HFFc6 (cell line): ENCODE measurements at regions not wholly inside any gene's neighbourhood (a gene's known extent, or its start where the extent isn't known, plus 50 kb on each side); places are given as distances from the start of the nearest gene placed in this dataset.

Experiments used
- DNase-seq: peaks from one replicate; pipeline ENCODE4 v3.0.0-alpha.2; 2018
- H3K27ac Mint-ChIP-seq: 2 replicates; pipeline ENCODE4 v1.8.0; 2020; ENCODE audit warnings: mild to moderate bottlenecking, mixed read lengths
- H3K27me3 Mint-ChIP-seq: 2 replicates; pipeline ENCODE4 v1.8.0; 2021; ENCODE audit warnings: mild to moderate bottlenecking, moderate library complexity, mixed read lengths; ENCODE audit not compliant: insufficient read depth
- H3K36me3 Mint-ChIP-seq: 2 replicates; pipeline ENCODE4 v1.8.0; 2021; ENCODE audit warnings: low read depth, mixed read lengths
- H3K4me1 Mint-ChIP-seq: 2 replicates; pipeline ENCODE4 v1.8.0; 2020; ENCODE audit warnings: low read depth, mixed read lengths
- H3K4me3 Mint-ChIP-seq: 2 replicates; pipeline ENCODE4 v1.8.0; 2020; ENCODE audit warnings: mild to moderate bottlenecking, moderate library complexity, mixed read lengths
- H3K9me3 Mint-ChIP-seq: 2 replicates; pipeline ENCODE4 v1.8.0; 2020; ENCODE audit warnings: mild to moderate bottlenecking, mixed read lengths
- CTCF ChIP-seq: fragments of 200-600 bp; sonication (generic); IDR thresholded peaks from 2 replicates; pipeline ENCODE4 v1.5.0; 2021; ENCODE audit warnings: antibody characterized with exemption, mild to moderate bottlenecking

DNA sequence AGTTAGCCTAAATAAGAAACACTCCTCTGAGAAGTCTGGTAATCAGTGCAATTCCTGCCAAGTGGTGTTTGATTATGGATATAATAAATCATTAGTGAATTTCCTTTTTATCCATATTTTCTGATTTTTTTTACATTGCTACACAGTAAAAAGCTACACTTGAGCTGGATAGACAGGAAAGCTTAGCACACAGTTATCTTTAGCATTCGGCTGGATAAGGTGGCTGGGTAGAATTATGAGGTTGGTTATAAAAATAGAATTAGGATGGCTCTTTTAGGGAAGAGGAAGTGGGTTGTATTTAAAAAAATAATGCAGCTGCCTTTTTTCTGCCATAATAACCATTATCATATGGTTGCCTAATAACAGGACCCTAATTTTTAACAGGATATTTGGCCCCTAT is 460.6 kb downstream of the NAF1 start:
- no peaks in the 10 kb centered on the region; the same call in 1 of the 2 replicates for H3K27me3 Mint-ChIP-seq
- H3K27ac Mint-ChIP-seq, result no peak overlapping the region
- no peaks in the 10 kb centered on the region for H3K36me3 Mint-ChIP-seq
- H3K4me3 Mint-ChIP-seq, result no peak overlapping the region
- no peak for TF ChIP-seq CTCF
- peaks cover 39% of the 10 kb centered on the region for H3K9me3 Mint-ChIP-seq
- DNase-seq, result no peak
- no peaks in the 10 kb centered on the region for H3K4me1 Mint-ChIP-seq

DNA sequence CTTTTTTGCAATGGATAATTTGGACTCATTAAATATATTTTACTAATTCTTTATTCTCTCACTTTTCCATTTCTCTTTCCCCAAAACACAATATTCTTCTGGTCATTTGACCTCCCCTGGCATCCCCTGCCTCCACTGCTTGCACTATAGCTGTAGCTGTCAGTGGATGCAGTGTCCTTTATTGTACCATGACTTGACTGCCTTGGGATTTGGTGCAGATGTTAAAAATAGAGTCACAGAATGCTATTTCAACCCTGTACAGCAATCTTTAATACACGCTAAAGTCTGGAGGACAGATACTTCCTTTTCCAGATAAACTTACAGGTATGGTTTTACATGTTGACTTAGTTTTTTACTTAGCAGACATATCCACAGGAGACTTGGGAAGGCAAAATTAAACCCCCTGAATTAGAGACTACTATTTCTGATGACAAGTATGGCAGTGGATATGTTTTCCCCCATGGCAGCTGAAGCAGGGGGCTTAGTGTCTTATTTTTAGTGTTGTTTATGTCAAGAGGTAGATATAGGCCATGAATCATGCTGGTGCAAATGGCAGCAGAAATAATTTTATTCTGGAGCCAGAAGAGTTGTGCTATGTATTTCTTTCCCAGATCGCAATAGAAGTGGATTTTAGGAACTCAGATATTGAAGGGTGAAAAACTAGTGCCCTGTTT is 461.4 kb downstream of the NAF1 start:
- Mint-ChIP-seq H3K36me3 (no peaks in the 10 kb centered on the region), H3K9me3 (peaks cover 39% of the 10 kb centered on the region)
- no peak for DNase-seq

GRCh38 chr4:162700815-162701361 is 465.8 kb downstream of the NAF1 start:
- no peak overlapping the region for H3K27ac Mint-ChIP-seq
- no peaks in the 10 kb centered on the region for H3K4me1 Mint-ChIP-seq

More for the DNA sequence above, 461.4 kb downstream of the NAF1 start:
- H3K4me1 Mint-ChIP-seq, result no peaks in the 10 kb centered on the region
- no peaks in the 10 kb centered on the region; the same call in 1 of the 2 replicates for H3K27me3 Mint-ChIP-seq
- TF ChIP-seq CTCF, result no peak
- no peak overlapping the region for H3K27ac Mint-ChIP-seq
- no peak overlapping the region for H3K4me3 Mint-ChIP-seq

GRCh38 chr4:162700358-162700757 is 466.3 kb downstream of the NAF1 start:
- TF ChIP-seq CTCF, result no peak
- H3K27me3 Mint-ChIP-seq, result no peaks in the 10 kb centered on the region
- H3K4me1 Mint-ChIP-seq, result no peaks in the 10 kb centered on the region
- no peak overlapping the region for H3K27ac Mint-ChIP-seq
- H3K4me3 Mint-ChIP-seq, result no peak overlapping the region
- H3K36me3 Mint-ChIP-seq, result no peaks in the 10 kb centered on the region
- peaks cover 31% of the 10 kb centered on the region for H3K9me3 Mint-ChIP-seq
- no peak for DNase-seq

More at GRCh38 chr4:162700815-162701361, 465.8 kb downstream of the NAF1 start:
- H3K36me3 Mint-ChIP-seq, result no peaks in the 10 kb centered on the region
- TF ChIP-seq CTCF, result no peak
- peaks cover 34% of the 10 kb centered on the region for H3K9me3 Mint-ChIP-seq
- no peaks in the 10 kb centered on the region for H3K27me3 Mint-ChIP-seq
- DNase-seq, result no peak
- H3K4me3 Mint-ChIP-seq, result no peak overlapping the region

DNA sequence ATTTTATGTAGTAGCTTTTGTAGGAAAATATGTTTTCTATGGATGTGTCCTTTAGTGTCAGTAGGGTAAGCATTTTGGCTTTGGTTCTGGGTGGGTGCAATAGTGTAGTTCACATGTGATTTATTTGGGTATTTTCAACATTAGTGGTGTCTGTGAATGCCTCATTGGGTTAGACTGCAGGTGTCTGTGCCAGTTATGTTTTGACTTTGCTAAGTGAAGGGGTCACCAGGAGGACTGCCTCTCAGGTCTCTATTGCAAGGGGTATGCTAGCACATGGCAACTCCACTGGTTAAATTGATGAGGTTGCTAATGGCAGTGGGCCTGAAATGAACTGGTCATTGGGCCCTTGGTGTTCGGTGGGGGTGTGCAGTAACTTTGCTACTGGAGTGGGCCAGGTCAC is 467.1 kb downstream of the NAF1 start:
- no peak for DNase-seq
- no peak overlapping the region for H3K27ac Mint-ChIP-seq
- H3K4me3 Mint-ChIP-seq, result no peak overlapping the region
- no peaks in the 10 kb centered on the region for H3K4me1 Mint-ChIP-seq
- no peaks in the 10 kb centered on the region for H3K36me3 Mint-ChIP-seq
- H3K9me3 Mint-ChIP-seq, result peaks cover 28% of the 10 kb centered on the region
- H3K27me3 Mint-ChIP-seq, result no peaks in the 10 kb centered on the region
- no peak for TF ChIP-seq CTCF
